Right lobe of liver (tissue), 4 donors: ENCODE measurements at regions not wholly inside any gene's neighbourhood (a gene's known extent, or its start where the extent isn't known, plus 50 kb on each side); places are given as distances from the start of the nearest gene placed in this dataset.

ENCODE experiments used
- POLR2A ChIP-seq: fragments of 450-650 bp; IDR thresholded peaks from one replicate; pipeline ENCODE4 v1.6.1; 2017; ENCODE audit warnings: antibody characterized with exemption, mild to moderate bottlenecking
- TF ChIP-seq, protein P1 (sequence below), 4 donors: fragments of 200-600 bp in 3 of 4; fragments of 450-650 bp in 1 of 4; IDR thresholded peaks; one replicate each; pipeline versions ENCODE4 v1.5.1 to v1.8.0; 2016 to 2022; ENCODE audit warnings: antibody characterized with exemption in 4 of 4, mild to moderate bottlenecking in 2 of 4
- donor health status: DM: no; HTN: no; CAD: no.
- donor health status: DM: no; HTN: no; CAD: no.
- donor health status: DM: no; HTN: yes; CAD: no.

GRCh38 chr1:218620956-218621355 is 275.8 kb downstream of the TGFB2 start:
- no peak for TF ChIP-seq POLR2A
- TF ChIP-seq, protein P1, sequence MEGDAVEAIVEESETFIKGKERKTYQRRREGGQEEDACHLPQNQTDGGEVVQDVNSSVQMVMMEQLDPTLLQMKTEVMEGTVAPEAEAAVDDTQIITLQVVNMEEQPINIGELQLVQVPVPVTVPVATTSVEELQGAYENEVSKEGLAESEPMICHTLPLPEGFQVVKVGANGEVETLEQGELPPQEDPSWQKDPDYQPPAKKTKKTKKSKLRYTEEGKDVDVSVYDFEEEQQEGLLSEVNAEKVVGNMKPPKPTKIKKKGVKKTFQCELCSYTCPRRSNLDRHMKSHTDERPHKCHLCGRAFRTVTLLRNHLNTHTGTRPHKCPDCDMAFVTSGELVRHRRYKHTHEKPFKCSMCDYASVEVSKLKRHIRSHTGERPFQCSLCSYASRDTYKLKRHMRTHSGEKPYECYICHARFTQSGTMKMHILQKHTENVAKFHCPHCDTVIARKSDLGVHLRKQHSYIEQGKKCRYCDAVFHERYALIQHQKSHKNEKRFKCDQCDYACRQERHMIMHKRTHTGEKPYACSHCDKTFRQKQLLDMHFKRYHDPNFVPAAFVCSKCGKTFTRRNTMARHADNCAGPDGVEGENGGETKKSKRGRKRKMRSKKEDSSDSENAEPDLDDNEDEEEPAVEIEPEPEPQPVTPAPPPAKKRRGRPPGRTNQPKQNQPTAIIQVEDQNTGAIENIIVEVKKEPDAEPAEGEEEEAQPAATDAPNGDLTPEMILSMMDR (IDR thresholded peaks at IDR 0.05), result no peak
